Muscle of arm (tissue), 1 donor: ENCODE measurements at regions not wholly inside any gene's neighbourhood (a gene's known extent, or its start where the extent isn't known, plus 50 kb on each side); places are given as distances from the start of the nearest gene placed in this dataset.

Experiments used
- DNase-seq: peaks from one replicate; pipeline ENCODE4 v3.0.0-alpha.2; 2013

- DNase-seq, result no peak
These were observed 334.9 kb downstream of the CYP26B1 start for GRCh38 chr2:71812736-71813135.

GRCh38 chr2:71811726-71812125 lies 335.9 kb downstream of the CYP26B1 start:
- DNase-seq, result no peak

- DNase-seq, result no peak
These were observed 336.5 kb downstream of the CYP26B1 start for GRCh38 chr2:71811157-71811556.

- DNase-seq, result peak; percentile 88
These were observed 339.8 kb downstream of the CYP26B1 start for GRCh38 chr2:71807581-71808451.

- no peak for DNase-seq
These were observed 341.2 kb downstream of the CYP26B1 start for GRCh38 chr2:71806432-71806831.

DNA sequence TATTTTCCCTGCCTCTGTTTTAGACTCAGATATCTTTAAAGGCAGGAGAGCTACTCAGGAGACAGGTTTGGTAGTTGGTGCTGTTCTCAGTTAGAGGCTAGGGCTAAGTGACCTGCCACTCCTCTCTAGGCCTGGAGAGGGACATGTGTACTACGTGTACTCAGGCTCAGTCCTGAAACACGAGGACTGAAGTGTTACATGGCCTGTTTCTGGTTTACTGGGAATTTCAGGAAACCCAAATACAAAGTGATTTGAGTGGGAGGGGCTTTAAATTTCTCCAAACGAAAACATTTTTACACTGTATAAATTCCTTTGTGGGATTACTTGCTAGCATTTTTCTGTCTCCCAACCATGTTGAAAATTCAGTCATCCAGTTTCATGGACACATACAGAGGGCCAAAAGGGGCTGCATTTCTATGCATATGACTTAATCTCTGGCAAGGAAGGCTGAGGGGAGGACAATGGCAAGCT lies 343.3 kb downstream of the CYP26B1 start:
- peak; percentile 39 for DNase-seq

DNA sequence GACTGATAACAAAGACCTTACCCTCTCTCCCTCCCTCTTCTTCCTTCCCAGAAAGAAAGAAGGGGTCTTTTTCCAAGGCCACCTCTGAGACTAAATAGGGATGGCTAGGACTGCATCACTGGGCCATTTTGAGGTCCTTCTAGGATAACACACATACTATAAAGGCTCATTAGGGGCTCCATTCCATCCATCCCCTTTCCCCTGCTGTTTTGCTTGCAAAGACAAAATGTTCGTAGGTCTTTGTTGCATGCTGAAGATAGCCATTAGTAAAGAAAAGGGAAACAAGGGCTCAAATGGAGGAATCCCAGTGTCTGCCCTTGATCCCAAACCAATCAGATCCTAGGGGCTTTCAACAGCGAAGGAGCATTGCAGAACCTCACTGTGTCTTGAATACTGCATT lies 344.3 kb downstream of the CYP26B1 start:
- DNase-seq, result no peak

DNA sequence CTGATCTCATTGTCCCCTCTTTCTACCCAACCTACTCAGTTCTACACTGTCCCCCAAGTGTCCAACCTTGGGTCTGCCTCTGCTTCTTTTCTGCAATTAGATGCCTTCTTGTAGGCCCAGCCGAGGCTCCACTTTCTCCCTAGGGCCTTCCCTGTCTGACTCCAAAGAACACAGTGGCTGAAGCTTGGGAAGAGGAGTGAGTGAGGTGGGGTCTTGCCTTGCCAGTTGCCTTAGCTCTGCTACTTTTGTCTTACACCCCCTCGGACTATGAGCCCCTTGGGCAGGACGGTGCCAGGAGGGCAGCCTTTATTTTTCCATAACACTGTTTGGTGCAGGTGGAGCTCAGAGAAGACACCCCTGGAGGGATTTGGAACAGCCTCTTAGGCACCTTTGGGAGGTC lies 345.1 kb downstream of the CYP26B1 start:
- no peak for DNase-seq

DNA sequence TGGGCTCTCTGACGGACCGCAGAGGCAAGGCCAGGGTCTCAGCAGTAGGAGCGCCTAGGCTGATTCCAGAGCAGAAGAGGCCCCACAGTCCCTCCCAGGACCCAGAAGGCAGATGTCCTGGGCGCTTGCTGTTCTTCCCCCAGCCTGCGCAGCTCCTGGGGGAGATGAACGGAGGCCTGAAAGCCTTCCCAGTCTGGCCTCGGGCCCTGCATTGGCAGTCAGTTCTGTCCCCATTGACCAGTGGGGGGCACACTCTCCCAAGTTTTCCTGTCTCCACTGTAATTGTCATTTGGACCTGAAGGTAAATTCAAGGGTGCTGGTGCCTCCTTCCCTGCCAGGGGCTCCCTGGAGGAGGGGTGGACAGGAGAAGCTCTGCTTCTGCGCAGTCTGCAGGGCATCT lies 345.7 kb downstream of the CYP26B1 start:
- peak; percentile 70 for DNase-seq

DNA sequence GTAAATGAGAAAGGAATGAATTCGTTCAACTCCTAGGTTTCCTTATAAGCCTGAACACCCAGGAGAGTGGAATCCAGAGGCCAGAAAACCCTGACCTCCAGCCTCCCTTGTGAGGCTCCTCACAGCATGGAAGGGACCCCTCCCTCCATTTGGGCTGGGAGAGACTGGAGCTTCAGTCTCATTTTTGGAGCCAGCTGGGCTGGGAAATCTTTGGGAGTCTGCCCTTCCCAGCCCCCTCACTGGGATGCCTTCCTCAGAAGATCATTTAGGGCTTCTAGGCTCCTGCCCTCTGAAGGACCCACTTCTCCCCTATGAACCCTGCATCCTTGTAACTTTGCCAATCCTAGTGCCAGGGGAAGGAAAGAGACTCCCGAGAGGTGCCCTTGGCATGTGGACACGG lies 346.1 kb downstream of the CYP26B1 start:
- no peak for DNase-seq

DNA sequence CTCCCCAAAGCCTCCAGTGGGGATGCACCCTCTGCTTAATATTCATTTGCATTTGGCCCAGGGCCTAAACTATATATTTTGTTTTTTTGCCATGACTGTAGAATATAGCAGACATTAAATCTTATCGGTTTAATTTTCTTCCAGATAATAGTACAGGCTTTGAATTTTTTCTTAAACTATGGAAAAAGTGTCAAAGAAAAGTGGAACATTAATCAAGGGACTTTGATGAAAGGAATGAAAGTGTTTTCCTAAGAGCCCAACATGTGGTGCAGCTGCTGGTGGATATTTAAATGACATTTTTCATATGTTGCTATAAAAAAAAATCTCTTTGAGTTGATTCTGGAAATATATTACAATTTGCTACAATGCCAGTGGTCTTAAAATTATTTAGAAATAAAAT lies 346.8 kb downstream of the CYP26B1 start:
- DNase-seq, result no peak

DNA sequence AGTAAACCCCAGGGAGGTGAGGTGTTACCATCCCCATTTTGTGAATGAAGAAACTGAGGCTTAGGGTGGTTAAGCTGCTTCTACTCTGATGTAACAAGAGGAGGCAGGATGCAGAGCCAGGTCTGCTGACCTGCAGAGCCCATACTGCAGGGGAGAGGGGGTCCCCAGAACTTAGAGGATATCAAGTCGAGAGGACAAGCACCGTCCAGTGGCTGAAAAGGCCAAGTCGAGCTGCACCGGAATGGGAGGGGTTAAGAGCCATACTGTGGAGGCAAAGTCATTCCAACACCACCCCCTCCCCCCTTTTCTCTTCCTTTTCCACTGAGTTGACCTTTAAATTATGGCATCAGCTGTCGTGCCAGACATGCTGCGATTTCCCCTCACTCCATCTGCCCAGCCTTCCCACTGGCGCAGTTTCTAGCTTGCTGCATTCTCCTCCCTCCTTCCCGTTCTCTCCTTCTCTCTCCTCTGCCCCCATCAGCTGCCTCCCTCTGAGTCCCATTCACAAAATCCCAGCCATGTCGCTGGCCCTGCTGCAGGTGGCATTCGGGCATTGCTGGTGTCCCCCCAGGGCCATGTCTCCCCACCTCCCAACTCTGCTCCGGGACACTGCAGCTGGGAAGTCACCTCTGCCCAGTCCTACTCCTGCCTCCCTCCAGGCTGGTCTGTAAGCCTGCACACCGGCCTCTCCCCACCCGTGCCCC lies 346.9 kb downstream of the DYSF start:
- DNase-seq, result no peak

DNA sequence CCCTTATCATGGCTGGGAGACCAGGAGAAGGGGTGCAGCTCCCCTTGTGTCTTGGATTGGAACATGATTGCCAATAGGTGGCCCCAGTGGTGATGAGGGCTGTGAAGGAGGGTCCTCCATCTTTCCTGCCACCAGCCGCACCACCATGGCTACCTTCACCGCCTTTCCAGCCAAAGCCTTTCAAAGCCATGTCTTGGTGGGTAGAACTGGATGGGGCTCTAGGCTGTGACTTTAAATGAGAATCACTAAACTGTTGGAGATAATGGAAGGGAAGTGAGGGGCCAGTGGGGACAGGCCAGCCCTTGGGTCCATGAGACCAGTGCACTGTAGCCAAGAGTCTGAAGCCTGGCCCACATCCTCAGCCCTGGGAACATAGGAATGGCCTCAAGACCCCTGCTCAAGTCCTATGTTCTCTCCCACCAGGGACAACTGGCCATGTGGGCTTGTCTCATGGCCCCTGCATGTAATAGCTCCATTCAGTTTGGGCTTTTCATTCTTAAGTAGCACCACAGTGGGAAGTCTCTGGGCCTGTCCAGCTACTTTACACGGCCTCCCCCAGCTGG lies 345.7 kb downstream of the DYSF start:
- no peak for DNase-seq

GRCh38 chr2:71798266-71799012 lies 345.1 kb downstream of the DYSF start:
- DNase-seq, result no peak

- no peak for DNase-seq
These were observed 343.9 kb downstream of the DYSF start for GRCh38 chr2:71797035-71797810.

DNA sequence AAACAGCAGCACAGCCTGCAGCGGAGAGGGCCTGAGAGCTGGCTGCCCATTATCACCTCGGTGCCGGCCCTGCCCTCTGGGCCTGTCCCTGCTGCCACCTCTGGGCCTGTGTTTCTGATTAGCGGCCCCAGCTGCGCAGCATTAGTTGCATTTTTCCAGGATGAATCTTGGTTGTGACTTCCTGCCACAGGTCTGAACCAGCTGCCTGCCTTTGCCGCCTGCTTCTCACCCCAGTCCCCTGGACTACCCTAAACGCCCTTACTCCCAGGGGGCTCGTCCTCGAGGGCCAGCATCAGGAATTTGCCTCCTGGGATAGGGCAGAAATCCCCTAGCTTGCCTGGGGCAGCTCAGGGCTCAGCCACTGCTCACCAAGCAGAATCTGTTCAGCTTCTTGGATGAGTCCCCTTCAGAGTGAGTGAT lies 342.8 kb downstream of the DYSF start:
- no peak for DNase-seq

DNA sequence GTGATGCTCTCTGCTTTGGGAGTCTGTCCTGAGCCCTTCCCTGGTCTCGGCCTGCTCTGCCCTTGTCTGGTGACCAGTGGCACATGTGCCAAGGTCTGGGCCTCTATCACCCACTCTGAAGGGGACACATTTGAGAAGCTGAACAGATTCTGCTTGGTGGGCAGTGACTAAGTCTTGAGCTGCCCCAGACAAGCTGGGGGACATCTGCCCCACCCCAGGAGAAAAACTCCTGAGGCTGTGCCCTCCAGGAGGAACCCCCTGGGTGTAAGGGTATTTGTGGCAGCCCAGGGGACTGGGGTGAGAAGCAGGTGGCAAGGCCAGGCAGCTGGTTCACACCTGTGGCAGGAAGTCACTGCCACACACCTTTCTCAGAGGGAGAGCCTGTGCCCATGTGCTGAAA lies 342.1 kb downstream of the DYSF start:
- no peak for DNase-seq

DNA sequence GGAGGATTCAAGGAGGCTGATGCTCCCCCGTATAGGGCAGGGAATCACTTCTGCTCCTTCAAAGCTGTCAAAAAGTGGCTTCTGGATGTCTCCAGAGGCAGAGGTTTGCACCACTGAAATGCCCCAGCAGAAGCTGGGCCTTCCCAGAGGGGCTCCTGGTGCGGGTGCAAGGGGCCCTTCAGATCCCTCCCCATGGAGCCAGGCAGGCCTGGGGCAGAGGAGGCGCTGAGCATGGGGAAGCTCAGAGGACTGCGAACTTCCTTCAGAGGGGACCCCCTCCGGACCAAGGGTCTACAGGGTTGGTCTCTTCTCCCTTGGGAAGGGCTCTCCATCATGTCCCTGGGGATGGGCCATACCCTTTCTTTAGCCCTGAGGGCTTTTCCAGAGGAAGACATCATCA lies 341.2 kb downstream of the DYSF start:
- no peak for DNase-seq

DNA sequence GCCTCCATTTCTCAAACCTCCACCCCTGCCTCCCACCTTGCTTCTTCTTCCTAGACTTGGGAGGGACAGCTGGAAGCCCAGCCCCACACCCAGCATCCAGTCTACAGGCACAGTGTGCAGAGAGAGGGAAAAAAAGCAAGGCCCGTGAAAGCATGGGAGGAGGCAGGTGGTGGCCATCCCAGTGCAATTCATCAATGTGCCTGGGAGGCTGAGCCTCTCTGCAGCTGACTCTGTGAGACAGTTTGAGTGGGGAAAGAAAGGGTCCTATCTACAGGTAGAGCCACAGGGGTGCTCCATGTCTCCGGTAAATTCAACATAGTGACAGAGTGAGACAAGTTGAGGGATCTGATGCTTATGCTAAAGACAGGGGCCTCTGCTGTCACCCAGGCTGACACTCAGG lies 340.6 kb downstream of the DYSF start:
- DNase-seq, result no peak

DNA sequence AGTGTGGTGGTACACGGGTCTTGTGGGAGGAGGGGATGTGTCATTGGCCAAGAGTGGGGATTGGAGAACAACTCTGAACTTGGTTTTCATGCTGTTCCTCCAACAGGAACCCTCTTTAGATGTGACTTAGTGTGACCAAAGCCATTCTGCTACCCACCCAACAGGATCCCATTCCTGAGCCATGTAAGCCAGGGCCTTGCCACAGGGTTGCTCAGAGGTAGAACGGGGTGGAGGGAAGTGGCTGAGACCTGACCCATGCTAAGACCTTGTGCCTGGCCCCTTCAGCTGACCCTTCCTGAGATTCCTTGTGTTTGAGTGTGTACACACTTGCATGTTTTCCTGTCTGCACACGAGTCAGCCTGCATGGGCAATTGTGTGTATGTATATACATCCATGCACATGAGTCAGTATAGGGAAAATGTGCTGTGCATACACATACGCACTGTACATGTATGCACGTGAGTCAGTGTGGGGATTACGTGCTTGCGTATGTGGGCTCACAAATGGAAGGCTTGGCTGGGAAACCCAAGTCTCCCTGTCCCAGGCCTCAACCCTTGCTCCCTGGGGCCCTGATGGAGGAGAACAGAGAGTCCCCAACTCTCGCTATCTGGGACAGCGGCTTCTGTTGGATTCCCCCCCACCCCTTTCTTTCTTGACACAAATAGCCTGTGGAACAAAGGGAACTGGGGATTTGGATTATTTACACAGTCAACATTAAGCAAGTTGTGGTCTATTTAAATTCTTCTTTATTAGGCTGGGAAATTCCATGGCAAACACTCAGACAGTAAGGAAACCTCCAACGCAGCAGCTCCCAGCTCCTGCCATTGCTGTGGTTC lies 339.8 kb downstream of the DYSF start:
- no peak for DNase-seq
